Smooth muscle cell (in vitro differentiated cells): ENCODE measurements at regions not wholly inside any gene's neighbourhood (a gene's known extent, or its start where the extent isn't known, plus 50 kb on each side); places are given as distances from the start of the nearest gene placed in this dataset.

Experiments used
- DNase-seq: peaks from one replicate; lab custom pipeline; 2025; ENCODE audit not compliant: unreplicated experiment; lab: John Stamatoyannopoulos, UW
- H2AFZ ChIP-seq: fragments of 200-600 bp; sonication (generic); 2 replicates; pipeline ENCODE4 v1.6.0; 2016; ENCODE audit warnings: antibody characterized with exemption, low read depth, mild to moderate bottlenecking
- H3F3A ChIP-seq: fragments of 200-600 bp; sonication (generic); 2 replicates; pipeline ENCODE4 v1.6.0; 2017; ENCODE audit warnings: antibody characterized with exemption, low read depth
- H3K27ac ChIP-seq: fragments of 200-600 bp; sonication (generic); 2 replicates; pipeline ENCODE4 v1.5.1; 2016; ENCODE audit warnings: low read depth, mild to moderate bottlenecking
- H3K27me3 ChIP-seq: fragments of 200-600 bp; sonication (generic); 2 replicates; pipeline ENCODE4 v1.6.1; 2016; ENCODE audit warnings: low read depth, mild to moderate bottlenecking
- H3K36me3 ChIP-seq: fragments of 200-600 bp; sonication (generic); 2 replicates; pipeline ENCODE4 v1.5.1; 2016; ENCODE audit warnings: low read depth
- H3K4me1 ChIP-seq: fragments of 200-600 bp; sonication (generic); 2 replicates; pipeline ENCODE4 v1.5.1; 2016; ENCODE audit warnings: low read depth
- H3K4me2 ChIP-seq: fragments of 200-600 bp; sonication (generic); 2 replicates; pipeline ENCODE4 v1.6.0; 2016; ENCODE audit warnings: mild to moderate bottlenecking
- H3K4me3 ChIP-seq: fragments of 200-600 bp; sonication (generic); 2 replicates; pipeline ENCODE4 v1.5.1; 2016; ENCODE audit warnings: mild to moderate bottlenecking
- H3K79me2 ChIP-seq: fragments of 200-600 bp; sonication (generic); 2 replicates; pipeline ENCODE4 v1.6.0; 2016; ENCODE audit warnings: low read depth, mild to moderate bottlenecking
- H3K9ac ChIP-seq: fragments of 200-600 bp; sonication (generic); 2 replicates; pipeline ENCODE4 v1.6.0; 2016; ENCODE audit warnings: low read depth
- H3K9me3 ChIP-seq: fragments of 200-600 bp; sonication (generic); replicated peaks from 2 replicates; pipeline ENCODE4 v1.5.1; 2016; ENCODE audit warnings: low read depth
- H4K20me1 ChIP-seq: fragments of 200-600 bp; sonication (generic); 2 replicates; pipeline ENCODE4 v1.6.0; 2016; ENCODE audit warnings: low read depth
- WGBS: methylation state at CpG from one replicate; pipeline ENCODE4 v1.1.7; 2016; ENCODE audit warnings: low lambda C conversion rate; 5-methylcytosine and 5-hydroxymethylcytosine counted together
- TF ChIP-seq, protein P1 (sequence below): fragments of 200-600 bp; sonication (generic); IDR thresholded peaks from 2 replicates; pipeline ENCODE4 v1.5.1; 2017; ENCODE audit warnings: borderline replicate concordance, mild to moderate bottlenecking, antibody characterized with exemption; ENCODE audit not compliant: insufficient read depth, poor library complexity, severe bottlenecking

DNA sequence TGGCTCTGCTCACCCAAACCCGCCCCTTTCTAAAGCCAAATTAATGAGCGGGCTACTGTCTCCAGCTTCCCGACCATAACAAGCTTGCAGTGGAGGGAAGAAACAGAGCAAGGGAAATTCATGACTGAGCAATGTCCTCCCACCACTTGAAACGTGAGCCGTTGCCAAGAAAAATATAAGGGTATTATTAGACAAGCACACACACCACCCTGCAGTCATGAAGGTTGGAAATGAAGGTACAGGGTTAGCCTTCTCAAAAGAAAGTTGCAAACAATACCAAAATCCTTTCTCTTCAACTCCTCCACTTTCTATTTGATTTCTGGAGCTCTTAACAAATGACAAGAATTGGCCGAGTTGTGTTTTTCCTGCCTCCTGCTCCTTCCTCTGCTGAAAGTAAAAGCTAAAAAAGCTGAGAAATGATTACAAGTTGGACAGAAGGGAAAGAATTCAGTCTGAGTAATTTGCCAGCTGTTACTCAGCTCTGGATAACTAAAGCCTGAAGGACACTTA, 151.1 kb upstream of the B3GAT2 start:
- no peaks in the 10 kb centered on the region for H3K36me3 ChIP-seq
- H3K27me3 ChIP-seq: no peaks in the 10 kb centered on the region
- H3K4me2 ChIP-seq: peak overlapping the region; percentile 79
- peak overlapping the region; percentile 31 for H2AFZ ChIP-seq
- no peaks in the 10 kb centered on the region for H4K20me1 ChIP-seq
- peaks cover 7% of the 10 kb centered on the region for H3K4me1 ChIP-seq
- peak overlapping the region; percentile 36 for H3K4me3 ChIP-seq
- peak overlapping the region; percentile 10 for H3K9ac ChIP-seq
- 24% methylated on average over 6 of the region's 6 CpGs for WGBS
- TF ChIP-seq, protein P1, sequence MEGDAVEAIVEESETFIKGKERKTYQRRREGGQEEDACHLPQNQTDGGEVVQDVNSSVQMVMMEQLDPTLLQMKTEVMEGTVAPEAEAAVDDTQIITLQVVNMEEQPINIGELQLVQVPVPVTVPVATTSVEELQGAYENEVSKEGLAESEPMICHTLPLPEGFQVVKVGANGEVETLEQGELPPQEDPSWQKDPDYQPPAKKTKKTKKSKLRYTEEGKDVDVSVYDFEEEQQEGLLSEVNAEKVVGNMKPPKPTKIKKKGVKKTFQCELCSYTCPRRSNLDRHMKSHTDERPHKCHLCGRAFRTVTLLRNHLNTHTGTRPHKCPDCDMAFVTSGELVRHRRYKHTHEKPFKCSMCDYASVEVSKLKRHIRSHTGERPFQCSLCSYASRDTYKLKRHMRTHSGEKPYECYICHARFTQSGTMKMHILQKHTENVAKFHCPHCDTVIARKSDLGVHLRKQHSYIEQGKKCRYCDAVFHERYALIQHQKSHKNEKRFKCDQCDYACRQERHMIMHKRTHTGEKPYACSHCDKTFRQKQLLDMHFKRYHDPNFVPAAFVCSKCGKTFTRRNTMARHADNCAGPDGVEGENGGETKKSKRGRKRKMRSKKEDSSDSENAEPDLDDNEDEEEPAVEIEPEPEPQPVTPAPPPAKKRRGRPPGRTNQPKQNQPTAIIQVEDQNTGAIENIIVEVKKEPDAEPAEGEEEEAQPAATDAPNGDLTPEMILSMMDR: no peak
- H3K27ac ChIP-seq: peak overlapping the region; percentile 89
- H3F3A ChIP-seq: peaks cover 7% of the 10 kb centered on the region
- no peaks in the 10 kb centered on the region for H3K9me3 ChIP-seq
- no peak for DNase-seq
- no peaks in the 10 kb centered on the region for H3K79me2 ChIP-seq

GRCh38 chr6:71114544-71114943, 157.7 kb upstream of the B3GAT2 start:
- 52% methylated on average over 4 of the region's 4 CpGs for WGBS
- Histone ChIP-seq H2AFZ (no peak overlapping the region), H3F3A (no peaks in the 10 kb centered on the region), H3K79me2 (no peaks in the 10 kb centered on the region), H3K4me3 (no peak overlapping the region), H3K36me3 (no peaks in the 10 kb centered on the region), H3K4me2 (no peak overlapping the region), H3K27me3 (no peaks in the 10 kb centered on the region), H4K20me1 (no peaks in the 10 kb centered on the region), H3K9ac (no peak overlapping the region), H3K9me3 (no peaks in the 10 kb centered on the region), H3K4me1 (no peaks in the 10 kb centered on the region), H3K27ac (no peak overlapping the region)
- no peak for DNase-seq
- TF ChIP-seq, protein P1: no peak

DNA sequence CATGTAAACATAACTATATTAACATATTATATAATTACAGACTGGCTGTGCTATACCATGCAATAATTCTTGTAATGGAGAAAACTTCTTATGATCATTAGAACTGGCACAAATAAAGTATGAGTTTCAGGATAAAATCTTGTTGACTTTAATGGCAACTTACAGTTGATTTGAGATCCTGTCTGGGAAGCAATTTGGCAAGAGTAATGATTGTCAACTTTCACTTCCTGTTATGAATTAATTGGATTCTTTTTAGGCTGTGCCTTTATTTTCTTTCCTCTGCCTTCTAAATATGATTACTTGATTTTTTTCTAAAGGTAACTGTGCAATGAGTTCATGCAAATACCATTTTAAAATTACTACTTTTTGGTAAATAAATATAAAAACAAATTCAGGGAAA, 158.1 kb upstream of the B3GAT2 start:
- Histone ChIP-seq H3K36me3 (no peaks in the 10 kb centered on the region), H3K4me3 (no peak overlapping the region), H3K27ac (no peak overlapping the region), H3K4me2 (no peak overlapping the region), H4K20me1 (no peaks in the 10 kb centered on the region), H3K9ac (no peak overlapping the region), H3K4me1 (no peaks in the 10 kb centered on the region), H3F3A (no peaks in the 10 kb centered on the region), H3K27me3 (no peaks in the 10 kb centered on the region), H3K79me2 (no peaks in the 10 kb centered on the region), H3K9me3 (no peaks in the 10 kb centered on the region), H2AFZ (no peak overlapping the region)
- TF ChIP-seq, protein P1: no peak
- DNase-seq: no peak

GRCh38 chr6:71119560-71119959, 162.7 kb upstream of the B3GAT2 start:
- Histone ChIP-seq H3K4me2 (no peak overlapping the region), H2AFZ (no peak overlapping the region), H4K20me1 (no peaks in the 10 kb centered on the region), H3K9ac (no peak overlapping the region), H3F3A (no peaks in the 10 kb centered on the region), H3K4me3 (no peak overlapping the region), H3K4me1 (no peaks in the 10 kb centered on the region), H3K36me3 (no peaks in the 10 kb centered on the region), H3K79me2 (no peaks in the 10 kb centered on the region), H3K27me3 (no peaks in the 10 kb centered on the region), H3K27ac (no peak overlapping the region), H3K9me3 (no peaks in the 10 kb centered on the region)
- 48% methylated on average over 1 of the region's 1 CpG for WGBS
- TF ChIP-seq, protein P1: no peak
- no peak for DNase-seq
